ENCODE measurements at regions not wholly inside any gene's neighbourhood (a gene's known extent, or its start where the extent isn't known, plus 50 kb on each side); places are given as distances from the start of the nearest gene placed in this dataset.

DNA sequence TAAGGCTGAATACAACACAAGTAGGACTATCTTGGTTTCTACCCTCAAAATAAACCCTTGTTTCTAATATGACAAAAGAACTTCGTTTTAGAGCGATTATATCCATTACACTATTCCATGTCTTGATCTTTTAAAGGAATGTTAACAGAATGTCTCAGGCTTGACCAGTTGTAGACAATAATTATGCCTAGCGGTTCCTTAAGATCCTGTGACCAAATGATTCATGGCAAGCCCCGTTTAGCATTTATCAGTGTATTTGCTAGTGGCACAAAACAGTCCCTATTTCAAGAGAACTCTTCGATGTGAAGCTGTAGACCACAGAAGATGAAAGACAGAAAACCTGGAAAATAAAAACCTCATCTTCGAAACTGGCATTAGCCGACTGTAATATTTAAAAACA lies 200.9 kb upstream of the SOX9 start:
- TF ChIP-seq MAZ (IDR thresholded peaks at IDR 0.05; ENCODE audit: borderline replicate concordance, low read depth, low read length) (no peak), SMC3 (IDR thresholded peaks at IDR 0.05; ENCODE audit: low read depth, low read length) (no peak), POLR2A (IDR thresholded peaks at IDR 0.05; ENCODE audit: low read depth, low read length) (no peak), CHD1 (IDR thresholded peaks at IDR 0.05; ENCODE audit: low read depth, low read length) (no peak), MXI1 (IDR thresholded peaks at IDR 0.05; ENCODE audit: borderline replicate concordance, low read depth, low read length) (no peak), FOS (IDR thresholded peaks at IDR 0.05; ENCODE audit: low read depth, low read length) (no peak)
- TF ChIP-seq, protein P1, sequence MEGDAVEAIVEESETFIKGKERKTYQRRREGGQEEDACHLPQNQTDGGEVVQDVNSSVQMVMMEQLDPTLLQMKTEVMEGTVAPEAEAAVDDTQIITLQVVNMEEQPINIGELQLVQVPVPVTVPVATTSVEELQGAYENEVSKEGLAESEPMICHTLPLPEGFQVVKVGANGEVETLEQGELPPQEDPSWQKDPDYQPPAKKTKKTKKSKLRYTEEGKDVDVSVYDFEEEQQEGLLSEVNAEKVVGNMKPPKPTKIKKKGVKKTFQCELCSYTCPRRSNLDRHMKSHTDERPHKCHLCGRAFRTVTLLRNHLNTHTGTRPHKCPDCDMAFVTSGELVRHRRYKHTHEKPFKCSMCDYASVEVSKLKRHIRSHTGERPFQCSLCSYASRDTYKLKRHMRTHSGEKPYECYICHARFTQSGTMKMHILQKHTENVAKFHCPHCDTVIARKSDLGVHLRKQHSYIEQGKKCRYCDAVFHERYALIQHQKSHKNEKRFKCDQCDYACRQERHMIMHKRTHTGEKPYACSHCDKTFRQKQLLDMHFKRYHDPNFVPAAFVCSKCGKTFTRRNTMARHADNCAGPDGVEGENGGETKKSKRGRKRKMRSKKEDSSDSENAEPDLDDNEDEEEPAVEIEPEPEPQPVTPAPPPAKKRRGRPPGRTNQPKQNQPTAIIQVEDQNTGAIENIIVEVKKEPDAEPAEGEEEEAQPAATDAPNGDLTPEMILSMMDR (conservative IDR thresholded peaks at IDR 0.05; ENCODE audit: low read depth, low read length): no peak
- TF ChIP-seq, protein P2, sequence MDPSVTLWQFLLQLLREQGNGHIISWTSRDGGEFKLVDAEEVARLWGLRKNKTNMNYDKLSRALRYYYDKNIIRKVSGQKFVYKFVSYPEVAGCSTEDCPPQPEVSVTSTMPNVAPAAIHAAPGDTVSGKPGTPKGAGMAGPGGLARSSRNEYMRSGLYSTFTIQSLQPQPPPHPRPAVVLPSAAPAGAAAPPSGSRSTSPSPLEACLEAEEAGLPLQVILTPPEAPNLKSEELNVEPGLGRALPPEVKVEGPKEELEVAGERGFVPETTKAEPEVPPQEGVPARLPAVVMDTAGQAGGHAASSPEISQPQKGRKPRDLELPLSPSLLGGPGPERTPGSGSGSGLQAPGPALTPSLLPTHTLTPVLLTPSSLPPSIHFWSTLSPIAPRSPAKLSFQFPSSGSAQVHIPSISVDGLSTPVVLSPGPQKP (IDR thresholded peaks at IDR 0.05; ENCODE audit: borderline replicate concordance, low read depth, low read length): no peak
- TF ChIP-seq, protein P3, sequence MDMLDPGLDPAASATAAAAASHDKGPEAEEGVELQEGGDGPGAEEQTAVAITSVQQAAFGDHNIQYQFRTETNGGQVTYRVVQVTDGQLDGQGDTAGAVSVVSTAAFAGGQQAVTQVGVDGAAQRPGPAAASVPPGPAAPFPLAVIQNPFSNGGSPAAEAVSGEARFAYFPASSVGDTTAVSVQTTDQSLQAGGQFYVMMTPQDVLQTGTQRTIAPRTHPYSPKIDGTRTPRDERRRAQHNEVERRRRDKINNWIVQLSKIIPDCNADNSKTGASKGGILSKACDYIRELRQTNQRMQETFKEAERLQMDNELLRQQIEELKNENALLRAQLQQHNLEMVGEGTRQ (IDR thresholded peaks at IDR 0.05; ENCODE audit: low read depth, low read length): no peak

All from IMR-90 (cell line).